Suprapubic skin (tissue), 4 donors: ENCODE measurements at regions not wholly inside any gene's neighbourhood (a gene's known extent, or its start where the extent isn't known, plus 50 kb on each side); places are given as distances from the start of the nearest gene placed in this dataset.

Experiments used
- CTCF ChIP-seq, 2 donors: fragments of 200-600 bp in 1 of 2; fragments of 450-650 bp in 1 of 2; sonication (generic) in 1 of 2; IDR thresholded peaks; one replicate each; pipeline ENCODE4 v1.5.1; 2016 to 2019; ENCODE audit warnings: antibody characterized with exemption in 2 of 2, mild to moderate bottlenecking in 1 of 2, moderate library complexity in 1 of 2
- POLR2A ChIP-seq, 2 donors: fragments of 450-650 bp; IDR thresholded peaks; one replicate each; pipeline ENCODE4 v1.6.1; 2017; ENCODE audit warnings: antibody characterized with exemption in 2 of 2, mild to moderate bottlenecking in 2 of 2, moderate library complexity in 2 of 2
- POLR2AphosphoS5 ChIP-seq, 3 donors: sonication (generic); formaldehyde crosslinking; IDR thresholded peaks; one replicate each; pipeline ENCODE4 v1.6.1; 2017; ENCODE audit warnings: antibody characterized with exemption in 3 of 3

GRCh38 chr4:151874328-151874727, 113.5 kb upstream of the GATB start:
- TF ChIP-seq CTCF (IDR thresholded peaks at IDR 0.05): no peak
- no peak for TF ChIP-seq POLR2A (IDR thresholded peaks at IDR 0.05)
- TF ChIP-seq POLR2AphosphoS5 (IDR thresholded peaks at IDR 0.05): no peak
